H9 (cell line): ENCODE measurements at regions not wholly inside any gene's neighbourhood (a gene's known extent, or its start where the extent isn't known, plus 50 kb on each side); places are given as distances from the start of the nearest gene placed in this dataset.

ENCODE experiments used
- DNase-seq: peaks from one replicate; pipeline ENCODE4 v3.0.0-alpha.2; 2017
- H2AFZ ChIP-seq: one replicate; pipeline ENCODE4 v1.6.1; 2013; ENCODE audit warnings: mild to moderate bottlenecking, low read length, control low read depth, moderate library complexity
- H2AK5ac ChIP-seq: 2 replicates; pipeline ENCODE4 v1.6.1; 2013; ENCODE audit warnings: low read length, control low read depth, mixed read lengths; ENCODE audit not compliant: insufficient read length
- H2BK120ac ChIP-seq: one replicate; pipeline ENCODE4 v1.6.1; 2013; ENCODE audit warnings: low read depth, mild to moderate bottlenecking, low read length, control low read depth, inconsistent platforms; ENCODE audit not compliant: poor library complexity, severe bottlenecking
- H2BK12ac ChIP-seq: 2 replicates; pipeline ENCODE4 v1.6.1; 2013; ENCODE audit warnings: low read length, control low read depth, mixed read lengths, low read depth; ENCODE audit not compliant: insufficient read length
- H2BK15ac ChIP-seq: 2 replicates; pipeline ENCODE4 v1.6.1; 2013; ENCODE audit warnings: low read depth, low read length, control low read depth
- H2BK20ac ChIP-seq: one replicate; pipeline ENCODE4 v1.6.1; 2013; ENCODE audit warnings: low read depth, mild to moderate bottlenecking, low read length, control low read depth, inconsistent platforms; ENCODE audit not compliant: poor library complexity, severe bottlenecking
- H2BK5ac ChIP-seq: 2 replicates; pipeline ENCODE4 v1.6.1; 2013; ENCODE audit warnings: low read length, control low read depth, mixed read lengths; ENCODE audit not compliant: insufficient read length
- H3K14ac ChIP-seq: 2 replicates; pipeline ENCODE4 v1.6.1; 2013; ENCODE audit warnings: low read length, control low read depth; ENCODE audit not compliant: insufficient read depth
- H3K18ac ChIP-seq: 2 replicates; pipeline ENCODE4 v1.6.1; 2013; ENCODE audit warnings: low read depth, mild to moderate bottlenecking, mixed read lengths, low read length, control low read depth; ENCODE audit not compliant: insufficient read length
- H3K23ac ChIP-seq: 2 replicates; pipeline ENCODE4 v1.6.1; 2013; ENCODE audit warnings: low read length, control low read depth, mixed read lengths, low read depth; ENCODE audit not compliant: insufficient read length
- H3K23me2 ChIP-seq: 2 replicates; pipeline ENCODE4 v1.6.1; 2013; ENCODE audit warnings: low read depth, mild to moderate bottlenecking, mixed read lengths, low read length, control low read depth; ENCODE audit not compliant: insufficient read length, poor library complexity, severe bottlenecking
- H3K27ac ChIP-seq: 2 replicates; pipeline ENCODE4 v1.5.1; 2013; ENCODE audit warnings: low read length, control low read depth, mixed read lengths, low read depth; ENCODE audit not compliant: insufficient read length
- H3K27me3 ChIP-seq: 2 replicates; pipeline ENCODE4 v1.6.1; 2013; ENCODE audit warnings: low read length, control low read depth, inconsistent platforms; ENCODE audit not compliant: insufficient read depth
- H3K4ac ChIP-seq: 2 replicates; pipeline ENCODE4 v1.6.1; 2013; ENCODE audit warnings: low read depth, mild to moderate bottlenecking, control low read depth, inconsistent platforms, low read length, moderate library complexity
- H3K4me1 ChIP-seq: 2 replicates; pipeline ENCODE4 v1.6.1; 2013; ENCODE audit warnings: low read length, control low read depth, inconsistent platforms; ENCODE audit not compliant: insufficient read depth
- H3K4me2 ChIP-seq: 2 replicates; pipeline ENCODE4 v1.6.1; 2013; ENCODE audit warnings: low read length, control low read depth, mixed read lengths; ENCODE audit not compliant: insufficient read length, insufficient read depth
- H3K56ac ChIP-seq: 2 replicates; pipeline ENCODE4 v1.6.1; 2013; ENCODE audit warnings: low read depth, mild to moderate bottlenecking, mixed read lengths, low read length, control low read depth; ENCODE audit not compliant: insufficient read length
- H3K79me1 ChIP-seq: 2 replicates; pipeline ENCODE4 v1.6.1; 2013; ENCODE audit warnings: low read depth, mild to moderate bottlenecking, moderate library complexity, low read length, control low read depth, inconsistent platforms; ENCODE audit not compliant: insufficient read depth, poor library complexity, severe bottlenecking
- H3K79me2 ChIP-seq: 2 replicates; pipeline ENCODE4 v1.6.1; 2013; ENCODE audit warnings: low read length, control low read depth, inconsistent platforms; ENCODE audit not compliant: insufficient read depth
- H3K9ac ChIP-seq: 2 replicates; pipeline ENCODE4 v1.6.1; 2013; ENCODE audit warnings: low read length, control low read depth, mixed read lengths; ENCODE audit not compliant: insufficient read length; ENCODE audit errors: extremely low read depth
- H3K9me3 ChIP-seq: one replicate; pipeline ENCODE4 v1.6.1; 2013; ENCODE audit warnings: low read depth, low read length, inconsistent platforms; ENCODE audit not compliant: control insufficient read depth
- H3T11ph ChIP-seq: one replicate; pipeline ENCODE4 v1.6.1; 2013; ENCODE audit warnings: mild to moderate bottlenecking, low read length, control low read depth, inconsistent platforms
- H4K20me1 ChIP-seq: one replicate; pipeline ENCODE4 v1.6.1; 2013; ENCODE audit not compliant: control insufficient read depth, insufficient read length, insufficient read depth
- H4K5ac ChIP-seq: 2 replicates; pipeline ENCODE4 v1.6.1; 2013; ENCODE audit warnings: low read depth, mild to moderate bottlenecking, mixed read lengths, low read length, control low read depth; ENCODE audit not compliant: insufficient read length
- H4K8ac ChIP-seq: replicated peaks from 2 replicates; pipeline ENCODE4 v1.6.1; 2013; ENCODE audit warnings: low read length, control low read depth, mixed read lengths, low read depth; ENCODE audit not compliant: insufficient read length
- H4K91ac ChIP-seq: 2 replicates; pipeline ENCODE4 v1.6.1; 2013; ENCODE audit warnings: low read depth, mild to moderate bottlenecking, moderate library complexity, mixed read lengths, low read length, control low read depth; ENCODE audit not compliant: insufficient read length
- H3K27ac Mint-ChIP-seq, 3 experiments: 2 replicates in 2 of 3; 3 replicates in 1 of 3; pipeline ENCODE4 v1.8.0; 2020 to 2021; ENCODE audit warnings: mixed read lengths in 3 of 3, mild to moderate bottlenecking in 1 of 3, moderate library complexity in 1 of 3
- H3K27me3 Mint-ChIP-seq: 2 replicates; pipeline ENCODE4 v1.8.0; 2021; ENCODE audit warnings: low read depth, mild to moderate bottlenecking, moderate library complexity, mixed read lengths
- H3K36me3 Mint-ChIP-seq, 3 experiments: 2 replicates in 2 of 3; 3 replicates in 1 of 3; pipeline ENCODE4 v1.8.0; 2020 to 2021; ENCODE audit warnings: low read depth in 3 of 3, mixed read lengths in 3 of 3; ENCODE audit not compliant: insufficient read depth in 1 of 3
- H3K4me1 Mint-ChIP-seq, 2 experiments: 2 replicates each; pipeline ENCODE4 v1.8.0; 2020; ENCODE audit warnings: mixed read lengths in 2 of 2
- H3K4me3 Mint-ChIP-seq, 2 experiments: 2 replicates in 1 of 2; 3 replicates in 1 of 2; pipeline ENCODE4 v1.8.0; 2020 to 2021; ENCODE audit warnings: mild to moderate bottlenecking in 2 of 2, mixed read lengths in 2 of 2, moderate library complexity in 1 of 2
- H3K9me3 Mint-ChIP-seq, 2 experiments: 2 replicates in 1 of 2; 3 replicates in 1 of 2; pipeline ENCODE4 v1.8.0; 2020; ENCODE audit warnings: mild to moderate bottlenecking in 2 of 2, mixed read lengths in 2 of 2, moderate library complexity in 1 of 2
- WGBS: extraction: QIAGEN DNeasy Blood & Tissue Kit; methylation state at CpG from one replicate; pipeline ENCODE4 v1.1.7; 2013; ENCODE audit warnings: missing lambda C conversion rate, low lambda C conversion rate, mixed read lengths; ENCODE audit not compliant: insufficient read length; ENCODE audit errors: extremely low coverage; 5-methylcytosine and 5-hydroxymethylcytosine counted together
- TF ChIP-seq, protein P1 (sequence below): fragments of 200-600 bp; sonication (generic); conservative IDR thresholded peaks from 3 replicates; pipeline ENCODE4 v1.8.0; 2021; ENCODE audit warnings: antibody characterized with exemption, mild to moderate bottlenecking

DNA sequence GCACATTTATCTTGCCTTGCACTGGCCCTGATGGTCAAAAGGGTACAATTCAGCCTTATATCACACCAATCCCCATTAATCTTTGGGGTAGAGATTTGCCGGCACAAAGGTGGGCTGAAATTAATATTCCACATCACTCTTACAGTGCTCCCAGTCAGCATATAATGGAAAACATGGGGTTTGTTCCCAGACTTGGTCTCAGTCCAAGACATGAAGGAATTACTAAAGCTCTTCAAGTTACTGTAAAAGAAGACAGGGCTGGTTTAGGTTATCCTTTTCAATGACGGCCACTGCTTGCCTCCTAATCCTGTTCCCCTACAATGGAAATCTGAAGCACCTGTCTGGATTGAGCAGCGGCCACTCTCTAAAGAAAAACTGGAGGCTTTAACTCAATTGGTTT is 160.7 kb downstream of the IER5 start:
- no peak overlapping the region for H2BK5ac ChIP-seq
- no peak overlapping the region for H3K27ac Mint-ChIP-seq
- no peaks in the 10 kb centered on the region; the same call in 1 of the 2 replicates for H3K4me1 ChIP-seq
- no peak overlapping the region for H2BK15ac ChIP-seq
- H2AK5ac ChIP-seq, result no peak overlapping the region
- no peaks in the 10 kb centered on the region for H4K20me1 ChIP-seq
- no CpG with 5 or more reads among the region's 3 CpGs for WGBS
- no peaks in the 10 kb centered on the region for H3K9me3 ChIP-seq
- H3K4me2 ChIP-seq, result no peak overlapping the region
- no peak overlapping the region for H2AFZ ChIP-seq
- no peak overlapping the region for H4K5ac ChIP-seq
- no peak overlapping the region for H3K23ac ChIP-seq
- H3K4me1 Mint-ChIP-seq, result peaks cover 18 to 26% of the 10 kb centered on the region in 2 experiments
- no peak overlapping the region for H4K8ac ChIP-seq
- H3K14ac ChIP-seq, result no peak overlapping the region
- H3K4me3 Mint-ChIP-seq, result no peak overlapping the region
- no peak for DNase-seq
- peaks cover 14 to 40% (median 18%) of the 10 kb centered on the region in 3 experiments for H3K36me3 Mint-ChIP-seq
- H3K9ac ChIP-seq, result no peak overlapping the region
- no peaks in the 10 kb centered on the region for H3K79me2 ChIP-seq
- peaks cover 34 to 37% of the 10 kb centered on the region in 2 experiments for H3K9me3 Mint-ChIP-seq
- no peak overlapping the region for H3K18ac ChIP-seq
- TF ChIP-seq, protein P1, sequence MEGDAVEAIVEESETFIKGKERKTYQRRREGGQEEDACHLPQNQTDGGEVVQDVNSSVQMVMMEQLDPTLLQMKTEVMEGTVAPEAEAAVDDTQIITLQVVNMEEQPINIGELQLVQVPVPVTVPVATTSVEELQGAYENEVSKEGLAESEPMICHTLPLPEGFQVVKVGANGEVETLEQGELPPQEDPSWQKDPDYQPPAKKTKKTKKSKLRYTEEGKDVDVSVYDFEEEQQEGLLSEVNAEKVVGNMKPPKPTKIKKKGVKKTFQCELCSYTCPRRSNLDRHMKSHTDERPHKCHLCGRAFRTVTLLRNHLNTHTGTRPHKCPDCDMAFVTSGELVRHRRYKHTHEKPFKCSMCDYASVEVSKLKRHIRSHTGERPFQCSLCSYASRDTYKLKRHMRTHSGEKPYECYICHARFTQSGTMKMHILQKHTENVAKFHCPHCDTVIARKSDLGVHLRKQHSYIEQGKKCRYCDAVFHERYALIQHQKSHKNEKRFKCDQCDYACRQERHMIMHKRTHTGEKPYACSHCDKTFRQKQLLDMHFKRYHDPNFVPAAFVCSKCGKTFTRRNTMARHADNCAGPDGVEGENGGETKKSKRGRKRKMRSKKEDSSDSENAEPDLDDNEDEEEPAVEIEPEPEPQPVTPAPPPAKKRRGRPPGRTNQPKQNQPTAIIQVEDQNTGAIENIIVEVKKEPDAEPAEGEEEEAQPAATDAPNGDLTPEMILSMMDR, result no peak
- H3K56ac ChIP-seq, result no peak overlapping the region
- H3K23me2 ChIP-seq, result no peaks in the 10 kb centered on the region
- H4K91ac ChIP-seq, result no peak overlapping the region
- H3K79me1 ChIP-seq, result no peaks in the 10 kb centered on the region
- H2BK12ac ChIP-seq, result no peak overlapping the region
- H3K27me3 ChIP-seq, result no peaks in the 10 kb centered on the region
- H3K27ac ChIP-seq, result no peak overlapping the region
- H3K27me3 Mint-ChIP-seq, result peaks cover 5% of the 10 kb centered on the region; the same call in 1 of the 2 replicates
- no peak overlapping the region for H3T11ph ChIP-seq
- H2BK20ac ChIP-seq, result no peak overlapping the region
- no peak overlapping the region for H3K4ac ChIP-seq
- no peak overlapping the region for H2BK120ac ChIP-seq
